Duodenal mucosa (tissue), 2 donors: ENCODE measurements at regions not wholly inside any gene's neighbourhood (a gene's known extent, or its start where the extent isn't known, plus 50 kb on each side); places are given as distances from the start of the nearest gene placed in this dataset.
"Not testable (repeated sequence)": the region's sequence is repeated elsewhere in the genome, so short reads cannot be mapped to it uniquely, and the experiment has no call there.

Experiments used
- H3K27ac ChIP-seq: one replicate; pipeline ENCODE4 v1.7.0; 2013; ENCODE audit warnings: low read depth, low read length
- H3K27me3 ChIP-seq, 2 donors: one replicate each; pipeline ENCODE4 v1.7.0; 2013; ENCODE audit warnings: low read length in 2 of 2, control low read depth in 1 of 2; ENCODE audit not compliant: insufficient read depth in 2 of 2, control insufficient read depth in 1 of 2
- H3K36me3 ChIP-seq, 2 donors: one replicate each; pipeline ENCODE4 v1.7.0; 2013; ENCODE audit warnings: low read length in 2 of 2, control low read depth in 1 of 2; ENCODE audit not compliant: insufficient read depth in 2 of 2, control insufficient read depth in 1 of 2
- H3K4me1 ChIP-seq, 2 donors: one replicate each; pipeline ENCODE4 v1.7.0; 2013; ENCODE audit warnings: low read length in 2 of 2, control low read depth in 1 of 2; ENCODE audit not compliant: insufficient read depth in 2 of 2, control insufficient read depth in 1 of 2
- H3K4me3 ChIP-seq, 2 donors: one replicate each; pipeline ENCODE4 v1.7.0; 2013; ENCODE audit warnings: low read length in 2 of 2, low read depth in 1 of 2
- H3K9ac ChIP-seq, 2 donors: one replicate each; pipeline ENCODE4 v1.7.0; 2013; ENCODE audit warnings: low read length in 2 of 2, low read depth in 1 of 2
- H3K9me3 ChIP-seq, 2 donors: one replicate each; pipeline ENCODE4 v1.7.0; 2013; ENCODE audit warnings: low read length in 2 of 2, control low read depth in 1 of 2; ENCODE audit not compliant: control insufficient read depth in 1 of 2

GRCh38 chr5:166270712-166271111, 2020.7 kb upstream of the WWC1 start:
- H3K4me3 ChIP-seq: no peak overlapping the region
- H3K27ac ChIP-seq: no peak overlapping the region
- no peaks in the 10 kb centered on the region for H3K36me3 ChIP-seq
- no peaks in the 10 kb centered on the region for H3K27me3 ChIP-seq
- no peaks in the 10 kb centered on the region for H3K9me3 ChIP-seq
- H3K9ac ChIP-seq: no peak overlapping the region
- no peaks in the 10 kb centered on the region for H3K4me1 ChIP-seq

GRCh38 chr5:166276006-166276405, 2015.4 kb upstream of the WWC1 start:
- Histone ChIP-seq H3K9me3 (peaks cover 0 to 3% of the 10 kb centered on the region in 2 donors), H3K9ac (no peak overlapping the region)

GRCh38 chr5:166279828-166280227, 2011.6 kb upstream of the WWC1 start:
- no peaks in the 10 kb centered on the region for H3K27me3 ChIP-seq
- H3K4me3 ChIP-seq: no peak overlapping the region
- no peak overlapping the region for H3K9ac ChIP-seq
- H3K36me3 ChIP-seq: no peaks in the 10 kb centered on the region
- no peak overlapping the region for H3K27ac ChIP-seq
- peaks cover 0 to 3% of the 10 kb centered on the region in 2 donors for H3K9me3 ChIP-seq
- H3K4me1 ChIP-seq: no peaks in the 10 kb centered on the region

More at GRCh38 chr5:166276006-166276405, 2015.4 kb upstream of the WWC1 start:
- H3K36me3 ChIP-seq: no peaks in the 10 kb centered on the region
- no peaks in the 10 kb centered on the region for H3K27me3 ChIP-seq
- H3K27ac ChIP-seq: no peak overlapping the region
- H3K4me3 ChIP-seq: no peak overlapping the region
- no peaks in the 10 kb centered on the region for H3K4me1 ChIP-seq

GRCh38 chr5:166281433-166281832, 2010.0 kb upstream of the WWC1 start:
- no peaks in the 10 kb centered on the region for H3K36me3 ChIP-seq
- no peak overlapping the region for H3K4me3 ChIP-seq
- no peaks in the 10 kb centered on the region for H3K4me1 ChIP-seq
- no peak overlapping the region for H3K9ac ChIP-seq
- H3K9me3 ChIP-seq: peaks cover 0 to 3% of the 10 kb centered on the region in 2 donors
- H3K27me3 ChIP-seq: no peaks in the 10 kb centered on the region
- no peak overlapping the region for H3K27ac ChIP-seq

- Histone ChIP-seq H3K4me3 (no peak overlapping the region), H3K4me1 (no peaks in the 10 kb centered on the region), H3K27ac (no peak overlapping the region)
Measured at GRCh38 chr5:166282939-166283338, 2008.5 kb upstream of the WWC1 start.

GRCh38 chr5:166285361-166285760, 2006.1 kb upstream of the WWC1 start:
- Histone ChIP-seq H3K27me3 (no peaks in the 10 kb centered on the region), H3K9me3 (peaks cover 0 to 4% of the 10 kb centered on the region in 2 donors), H3K36me3 (no peaks in the 10 kb centered on the region), H3K4me3 (no peak overlapping the region), H3K27ac (no peak overlapping the region), H3K4me1 (no peaks in the 10 kb centered on the region), H3K9ac (no peak overlapping the region)

More at GRCh38 chr5:166282939-166283338, 2008.5 kb upstream of the WWC1 start:
- Histone ChIP-seq H3K9me3 (peaks cover 0 to 3% of the 10 kb centered on the region in 2 donors), H3K27me3 (no peaks in the 10 kb centered on the region), H3K9ac (no peak overlapping the region), H3K36me3 (no peaks in the 10 kb centered on the region)

- H3K9me3 ChIP-seq: peaks cover 0 to 4% of the 10 kb centered on the region in 2 donors
Measured at GRCh38 chr5:166286832-166287231, 2004.6 kb upstream of the WWC1 start.

GRCh38 chr5:166287866-166288265, 2003.6 kb upstream of the WWC1 start:
- Histone ChIP-seq H3K36me3 (no peaks in the 10 kb centered on the region), H3K27ac (no peak overlapping the region), H3K9ac (no peak overlapping the region), H3K27me3 (no peaks in the 10 kb centered on the region), H3K4me1 (no peaks in the 10 kb centered on the region), H3K4me3 (no peak overlapping the region), H3K9me3 (peaks cover 0 to 4% of the 10 kb centered on the region in 2 donors)

More at GRCh38 chr5:166286832-166287231, 2004.6 kb upstream of the WWC1 start:
- Histone ChIP-seq H3K9ac (no peak overlapping the region), H3K27me3 (no peaks in the 10 kb centered on the region), H3K27ac (no peak overlapping the region), H3K4me1 (no peaks in the 10 kb centered on the region), H3K36me3 (no peaks in the 10 kb centered on the region), H3K4me3 (no peak overlapping the region)

GRCh38 chr5:166291800-166292199, 1999.6 kb upstream of the WWC1 start:
- not testable (repeated sequence) for H3K27ac ChIP-seq, H3K27me3 ChIP-seq, H3K4me3 ChIP-seq, H3K36me3 ChIP-seq, H3K4me1 ChIP-seq, H3K9me3 ChIP-seq, H3K9ac ChIP-seq

- H3K9ac ChIP-seq: no peak overlapping the region
- H3K4me1 ChIP-seq: no peaks in the 10 kb centered on the region
- H3K4me3 ChIP-seq: no peak overlapping the region
- H3K27me3 ChIP-seq: no peaks in the 10 kb centered on the region
- H3K36me3 ChIP-seq: no peaks in the 10 kb centered on the region
- H3K9me3 ChIP-seq: peaks cover 0 to 4% of the 10 kb centered on the region in 2 donors
- no peak overlapping the region for H3K27ac ChIP-seq
Measured at GRCh38 chr5:166293892-166294291, 1997.6 kb upstream of the WWC1 start.

- no peak overlapping the region for H3K27ac ChIP-seq
- H3K27me3 ChIP-seq: no peaks in the 10 kb centered on the region
- no peaks in the 10 kb centered on the region for H3K4me1 ChIP-seq
- H3K4me3 ChIP-seq: no peak overlapping the region
- H3K36me3 ChIP-seq: no peaks in the 10 kb centered on the region
- H3K9me3 ChIP-seq: no peaks in the 10 kb centered on the region
- H3K9ac ChIP-seq: no peak overlapping the region
Measured at GRCh38 chr5:166302166-166302565, 1989.3 kb upstream of the WWC1 start.
